Thyroid gland (tissue), 4 donors: ENCODE measurements at regions not wholly inside any gene's neighbourhood (a gene's known extent, or its start where the extent isn't known, plus 50 kb on each side); places are given as distances from the start of the nearest gene placed in this dataset.

Experiments used
- CTCF ChIP-seq, 6 experiments: fragments of 200-600 bp in 3 of 6; fragments of 450-650 bp in 3 of 6; sonication (generic) in 3 of 6; IDR thresholded peaks; one replicate each; pipeline ENCODE4 v1.5.1; 2016 to 2019; ENCODE audit warnings: antibody characterized with exemption in 6 of 6, mild to moderate bottlenecking in 2 of 6, inconsistent platforms in 1 of 6, moderate library complexity in 1 of 6
- POLR2A ChIP-seq, 2 donors: fragments of 450-650 bp; IDR thresholded peaks; one replicate each; pipeline ENCODE4 v1.6.1; 2017; ENCODE audit warnings: antibody characterized with exemption in 2 of 2, mild to moderate bottlenecking in 2 of 2, moderate library complexity in 1 of 2

- TF ChIP-seq POLR2A (IDR thresholded peaks at IDR 0.05), result no peak
- TF ChIP-seq CTCF (IDR thresholded peaks at IDR 0.05), result no peak
These were observed 156.4 kb upstream of the MAP3K1 start for GRCh38 chr5:56658972-56659371.
